Lower lobe of right lung (tissue), 2 donors: ENCODE measurements at regions not wholly inside any gene's neighbourhood (a gene's known extent, or its start where the extent isn't known, plus 50 kb on each side); places are given as distances from the start of the nearest gene placed in this dataset.
A peak's percentile ranks its signal among the peaks of the same experiment; 100 is the strongest.

Experiments used
- ATAC-seq, 2 donors: fragments of 200-7000 bp; cut with Tn5 transposase; one replicate each; pipeline ENCODE4 v1.9.1; 2020 to 2022; ENCODE audit warnings: mild to moderate bottlenecking in 2 of 2, moderate library complexity in 2 of 2
- DNase-seq: peaks from one replicate; pipeline ENCODE4 v3.0.0-alpha.2; 2020
- H3K27ac ChIP-seq: fragments of 200-600 bp; one replicate; pipeline ENCODE4 v1.8.0; 2022
- H3K27me3 ChIP-seq: fragments of 200-600 bp; one replicate; pipeline ENCODE4 v1.8.0; 2022; ENCODE audit warnings: low read depth
- H3K36me3 ChIP-seq: fragments of 200-600 bp; one replicate; pipeline ENCODE4 v1.8.0; 2022; ENCODE audit warnings: mild to moderate bottlenecking
- H3K4me1 ChIP-seq: fragments of 200-600 bp; one replicate; pipeline ENCODE4 v1.8.0; 2022
- H3K4me3 ChIP-seq: fragments of 200-600 bp; one replicate; pipeline ENCODE4 v1.8.0; 2022; ENCODE audit warnings: mild to moderate bottlenecking
- H3K9me3 ChIP-seq: fragments of 200-600 bp; one replicate; pipeline ENCODE4 v1.8.0; 2022
- intact Hi-C: fragments of 100-400 bp; cut with DNase I; formaldehyde crosslinking; loops from one replicate; pipeline ENCODE4 v1.11.0; 2022
- TF ChIP-seq, protein P1 (sequence below): fragments of 200-600 bp; IDR thresholded peaks from one replicate; pipeline ENCODE4 v1.8.0; 2022; ENCODE audit warnings: antibody characterized with exemption, mild to moderate bottlenecking
- donor health status: DM: no; HTN: yes; CAD: no; lungs with severe emphysema.

DNA sequence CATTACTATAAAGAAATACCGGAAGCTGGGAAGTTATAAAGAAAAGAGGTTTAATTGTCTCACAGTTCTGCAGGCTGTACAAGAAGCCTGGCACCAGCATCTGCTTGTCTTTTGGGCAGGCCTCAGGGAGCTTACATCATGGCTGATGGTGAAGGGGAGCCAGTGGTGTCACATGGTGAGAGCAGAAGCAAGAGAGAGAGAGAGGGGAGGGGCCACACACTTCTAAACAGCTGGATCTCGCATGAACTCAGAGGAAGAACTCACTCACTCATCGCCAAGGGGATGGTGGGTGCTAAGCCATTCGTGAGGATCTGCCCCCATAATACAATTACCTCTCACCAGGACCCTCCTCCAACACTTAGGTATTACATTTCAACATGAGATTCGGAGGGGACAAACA is 51.8 kb upstream of the ANKRD34C start:
- H3K27ac ChIP-seq: no peak overlapping the region
- no peaks in the 10 kb centered on the region for H3K27me3 ChIP-seq
- H3K36me3 ChIP-seq: no peaks in the 10 kb centered on the region
- intact Hi-C loops: no loop called here
- TF ChIP-seq, protein P1, sequence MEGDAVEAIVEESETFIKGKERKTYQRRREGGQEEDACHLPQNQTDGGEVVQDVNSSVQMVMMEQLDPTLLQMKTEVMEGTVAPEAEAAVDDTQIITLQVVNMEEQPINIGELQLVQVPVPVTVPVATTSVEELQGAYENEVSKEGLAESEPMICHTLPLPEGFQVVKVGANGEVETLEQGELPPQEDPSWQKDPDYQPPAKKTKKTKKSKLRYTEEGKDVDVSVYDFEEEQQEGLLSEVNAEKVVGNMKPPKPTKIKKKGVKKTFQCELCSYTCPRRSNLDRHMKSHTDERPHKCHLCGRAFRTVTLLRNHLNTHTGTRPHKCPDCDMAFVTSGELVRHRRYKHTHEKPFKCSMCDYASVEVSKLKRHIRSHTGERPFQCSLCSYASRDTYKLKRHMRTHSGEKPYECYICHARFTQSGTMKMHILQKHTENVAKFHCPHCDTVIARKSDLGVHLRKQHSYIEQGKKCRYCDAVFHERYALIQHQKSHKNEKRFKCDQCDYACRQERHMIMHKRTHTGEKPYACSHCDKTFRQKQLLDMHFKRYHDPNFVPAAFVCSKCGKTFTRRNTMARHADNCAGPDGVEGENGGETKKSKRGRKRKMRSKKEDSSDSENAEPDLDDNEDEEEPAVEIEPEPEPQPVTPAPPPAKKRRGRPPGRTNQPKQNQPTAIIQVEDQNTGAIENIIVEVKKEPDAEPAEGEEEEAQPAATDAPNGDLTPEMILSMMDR: no peak
- no peak for DNase-seq
- no peak overlapping the region for H3K4me3 ChIP-seq
- no peak for ATAC-seq
- H3K9me3 ChIP-seq: peaks cover 23% of the 10 kb centered on the region
- H3K4me1 ChIP-seq: no peaks in the 10 kb centered on the region

DNA sequence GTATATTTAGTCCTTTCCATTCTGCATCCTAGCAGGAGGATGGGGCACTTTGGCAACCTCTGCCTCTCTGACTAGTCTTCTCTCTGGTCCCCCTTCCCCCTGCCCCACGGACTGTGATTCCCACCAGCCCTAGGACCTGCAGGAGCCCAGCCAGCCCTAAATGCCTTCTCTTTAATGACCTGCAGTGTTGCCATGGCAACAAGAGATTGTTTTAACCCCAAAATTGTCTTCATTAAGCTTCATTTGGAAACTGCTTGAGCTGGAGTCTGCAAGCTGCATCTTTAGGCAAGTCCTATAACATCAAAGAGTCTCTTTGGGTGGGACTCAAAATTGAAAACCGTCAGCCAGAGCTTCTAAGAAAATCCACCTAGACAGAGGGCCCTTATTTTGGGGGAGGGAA is 59.7 kb upstream of the ANKRD34C start:
- TF ChIP-seq, protein P1: no peak
- ATAC-seq: no peak
- intact Hi-C loops: no loop called here

DNA sequence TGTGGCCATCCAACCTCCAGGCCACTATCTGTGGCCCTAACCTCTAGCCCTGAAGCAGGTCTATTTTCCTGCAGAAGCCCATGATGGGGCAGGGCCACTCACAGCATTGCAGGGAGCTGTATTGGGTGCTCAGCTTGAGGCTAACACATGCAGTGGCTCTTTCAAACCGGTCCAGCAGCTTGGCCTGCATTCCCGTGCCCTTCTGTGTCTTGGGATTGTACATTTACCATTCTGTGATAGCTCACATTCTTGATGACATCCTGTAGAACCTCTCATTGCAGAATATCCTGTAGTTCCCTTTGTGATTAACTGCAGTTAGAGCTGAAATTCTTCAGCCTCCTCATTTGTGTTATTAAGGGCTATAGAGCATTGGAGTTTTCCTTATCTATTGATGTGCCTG is 60.8 kb upstream of the ANKRD34C start:
- Histone ChIP-seq H3K36me3 (no peaks in the 10 kb centered on the region), H3K9me3 (no peaks in the 10 kb centered on the region), H3K4me3 (no peak overlapping the region), H3K4me1 (no peaks in the 10 kb centered on the region), H3K27me3 (peaks cover 10% of the 10 kb centered on the region), H3K27ac (no peak overlapping the region)
- DNase-seq: no peak
- intact Hi-C loops: no loop called here
- TF ChIP-seq, protein P1: no peak
- peak in 1 of 2 donors; percentile 27 for ATAC-seq

More for the DNA sequence above, 59.7 kb upstream of the ANKRD34C start:
- Histone ChIP-seq H3K4me1 (no peaks in the 10 kb centered on the region), H3K27ac (no peak overlapping the region), H3K9me3 (peaks cover 5% of the 10 kb centered on the region), H3K4me3 (no peak overlapping the region), H3K27me3 (peaks cover 10% of the 10 kb centered on the region), H3K36me3 (no peaks in the 10 kb centered on the region)
- DNase-seq: no peak

DNA sequence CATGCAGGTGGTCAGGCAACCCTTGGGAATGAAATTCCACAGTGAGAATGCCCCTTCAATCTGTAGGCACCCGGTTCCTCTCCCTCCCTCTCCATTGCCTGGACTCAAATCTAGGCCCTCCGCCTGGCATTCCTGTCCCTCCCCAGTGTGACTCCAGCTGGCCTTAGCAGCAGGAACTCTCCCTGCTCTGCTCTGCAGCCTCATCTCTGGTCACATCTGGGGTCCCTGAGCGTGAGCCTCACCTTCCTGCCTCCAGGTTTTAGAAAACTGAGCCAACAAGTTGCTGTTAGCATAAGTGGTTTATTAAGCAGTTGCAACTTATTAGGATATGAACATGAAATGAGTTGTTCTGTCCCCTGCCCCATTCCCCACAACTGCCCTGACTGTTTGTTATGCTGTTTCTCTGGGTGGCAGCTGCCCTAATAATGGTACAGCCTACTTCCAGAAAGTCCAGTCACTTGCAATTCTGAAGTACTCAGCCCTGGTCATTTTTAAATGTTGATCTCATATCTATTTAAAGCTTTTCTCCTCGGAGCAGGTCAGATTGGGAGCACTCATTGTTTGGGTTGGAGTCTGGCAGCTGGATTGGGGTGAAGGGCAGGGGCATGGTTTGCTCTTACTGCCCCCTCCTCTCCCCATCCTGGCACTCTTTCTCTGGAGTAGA is 63.0 kb upstream of the ANKRD34C start:
- no peak for ATAC-seq
- H3K27ac ChIP-seq: no peak overlapping the region
- peaks cover 11% of the 10 kb centered on the region for H3K27me3 ChIP-seq
- no peak overlapping the region for H3K4me3 ChIP-seq
- H3K4me1 ChIP-seq: no peaks in the 10 kb centered on the region
- DNase-seq: no peak
- no peaks in the 10 kb centered on the region for H3K36me3 ChIP-seq
- intact Hi-C loops: no loop called here
- no peaks in the 10 kb centered on the region for H3K9me3 ChIP-seq
- TF ChIP-seq, protein P1: no peak

DNA sequence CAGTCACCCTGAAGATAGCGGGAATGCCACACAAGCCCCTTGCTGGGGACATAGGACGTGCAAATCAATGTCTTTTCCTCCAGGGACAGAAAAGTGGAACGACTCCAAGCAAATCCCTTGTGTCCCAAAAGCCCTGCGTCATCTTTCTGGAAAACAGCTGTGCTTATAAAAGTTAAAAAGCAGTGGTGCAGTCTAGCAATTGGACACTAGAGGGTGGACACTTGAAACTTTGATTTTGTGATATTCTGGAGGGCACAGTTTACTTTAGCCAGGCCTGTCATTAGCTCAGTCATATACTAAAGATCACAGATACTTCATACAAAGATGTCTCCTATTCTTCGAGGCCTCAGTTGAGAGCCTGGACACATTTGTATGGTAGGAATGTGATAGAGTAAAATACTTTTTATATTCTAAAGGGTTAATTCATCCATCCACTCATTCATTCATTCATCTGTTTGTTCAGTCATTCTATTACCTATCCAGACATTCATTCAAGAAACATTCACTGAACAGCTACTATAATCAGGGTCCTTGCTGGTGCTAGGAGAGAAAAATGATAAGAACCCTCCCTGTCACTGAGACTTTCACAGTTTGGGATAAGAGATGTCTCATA is 63.8 kb upstream of the ANKRD34C start:
- H3K4me3 ChIP-seq: no peak overlapping the region
- TF ChIP-seq, protein P1: no peak
- DNase-seq (no peak), ATAC-seq (no peak)
- no peaks in the 10 kb centered on the region for H3K36me3 ChIP-seq
- H3K27ac ChIP-seq: no peak overlapping the region
- peaks cover 14% of the 10 kb centered on the region for H3K27me3 ChIP-seq
- H3K9me3 ChIP-seq: no peaks in the 10 kb centered on the region
- H3K4me1 ChIP-seq: no peaks in the 10 kb centered on the region
- intact Hi-C loops: no loop called here
